H9 (cell line): ENCODE measurements at regions not wholly inside any gene's neighbourhood (a gene's known extent, or its start where the extent isn't known, plus 50 kb on each side); places are given as distances from the start of the nearest gene placed in this dataset.

Experiments
- DNase-seq: peaks from one replicate; pipeline ENCODE4 v3.0.0-alpha.2; 2017
- H2AFZ ChIP-seq: one replicate; pipeline ENCODE4 v1.6.1; 2013; ENCODE audit warnings: mild to moderate bottlenecking, low read length, control low read depth, moderate library complexity
- H2AK5ac ChIP-seq: 2 replicates; pipeline ENCODE4 v1.6.1; 2013; ENCODE audit warnings: low read length, control low read depth, mixed read lengths; ENCODE audit not compliant: insufficient read length
- H2BK120ac ChIP-seq: one replicate; pipeline ENCODE4 v1.6.1; 2013; ENCODE audit warnings: low read depth, mild to moderate bottlenecking, low read length, control low read depth, inconsistent platforms; ENCODE audit not compliant: poor library complexity, severe bottlenecking
- H2BK12ac ChIP-seq: 2 replicates; pipeline ENCODE4 v1.6.1; 2013; ENCODE audit warnings: low read length, control low read depth, mixed read lengths, low read depth; ENCODE audit not compliant: insufficient read length
- H2BK15ac ChIP-seq: 2 replicates; pipeline ENCODE4 v1.6.1; 2013; ENCODE audit warnings: low read depth, low read length, control low read depth
- H2BK20ac ChIP-seq: one replicate; pipeline ENCODE4 v1.6.1; 2013; ENCODE audit warnings: low read depth, mild to moderate bottlenecking, low read length, control low read depth, inconsistent platforms; ENCODE audit not compliant: poor library complexity, severe bottlenecking
- H2BK5ac ChIP-seq: 2 replicates; pipeline ENCODE4 v1.6.1; 2013; ENCODE audit warnings: low read length, control low read depth, mixed read lengths; ENCODE audit not compliant: insufficient read length
- H3K14ac ChIP-seq: 2 replicates; pipeline ENCODE4 v1.6.1; 2013; ENCODE audit warnings: low read length, control low read depth; ENCODE audit not compliant: insufficient read depth
- H3K18ac ChIP-seq: 2 replicates; pipeline ENCODE4 v1.6.1; 2013; ENCODE audit warnings: low read depth, mild to moderate bottlenecking, mixed read lengths, low read length, control low read depth; ENCODE audit not compliant: insufficient read length
- H3K23ac ChIP-seq: 2 replicates; pipeline ENCODE4 v1.6.1; 2013; ENCODE audit warnings: low read length, control low read depth, mixed read lengths, low read depth; ENCODE audit not compliant: insufficient read length
- H3K23me2 ChIP-seq: 2 replicates; pipeline ENCODE4 v1.6.1; 2013; ENCODE audit warnings: low read depth, mild to moderate bottlenecking, mixed read lengths, low read length, control low read depth; ENCODE audit not compliant: insufficient read length, poor library complexity, severe bottlenecking
- H3K27ac ChIP-seq: 2 replicates; pipeline ENCODE4 v1.5.1; 2013; ENCODE audit warnings: low read length, control low read depth, mixed read lengths, low read depth; ENCODE audit not compliant: insufficient read length
- H3K27me3 ChIP-seq: 2 replicates; pipeline ENCODE4 v1.6.1; 2013; ENCODE audit warnings: low read length, control low read depth, inconsistent platforms; ENCODE audit not compliant: insufficient read depth
- H3K4ac ChIP-seq: 2 replicates; pipeline ENCODE4 v1.6.1; 2013; ENCODE audit warnings: low read depth, mild to moderate bottlenecking, control low read depth, inconsistent platforms, low read length, moderate library complexity
- H3K4me1 ChIP-seq: 2 replicates; pipeline ENCODE4 v1.6.1; 2013; ENCODE audit warnings: low read length, control low read depth, inconsistent platforms; ENCODE audit not compliant: insufficient read depth
- H3K4me2 ChIP-seq: 2 replicates; pipeline ENCODE4 v1.6.1; 2013; ENCODE audit warnings: low read length, control low read depth, mixed read lengths; ENCODE audit not compliant: insufficient read length, insufficient read depth
- H3K56ac ChIP-seq: 2 replicates; pipeline ENCODE4 v1.6.1; 2013; ENCODE audit warnings: low read depth, mild to moderate bottlenecking, mixed read lengths, low read length, control low read depth; ENCODE audit not compliant: insufficient read length
- H3K79me1 ChIP-seq: 2 replicates; pipeline ENCODE4 v1.6.1; 2013; ENCODE audit warnings: low read depth, mild to moderate bottlenecking, moderate library complexity, low read length, control low read depth, inconsistent platforms; ENCODE audit not compliant: insufficient read depth, poor library complexity, severe bottlenecking
- H3K79me2 ChIP-seq: 2 replicates; pipeline ENCODE4 v1.6.1; 2013; ENCODE audit warnings: low read length, control low read depth, inconsistent platforms; ENCODE audit not compliant: insufficient read depth
- H3K9ac ChIP-seq: 2 replicates; pipeline ENCODE4 v1.6.1; 2013; ENCODE audit warnings: low read length, control low read depth, mixed read lengths; ENCODE audit not compliant: insufficient read length; ENCODE audit errors: extremely low read depth
- H3K9me3 ChIP-seq: one replicate; pipeline ENCODE4 v1.6.1; 2013; ENCODE audit warnings: low read depth, low read length, inconsistent platforms; ENCODE audit not compliant: control insufficient read depth
- H3T11ph ChIP-seq: one replicate; pipeline ENCODE4 v1.6.1; 2013; ENCODE audit warnings: mild to moderate bottlenecking, low read length, control low read depth, inconsistent platforms
- H4K20me1 ChIP-seq: one replicate; pipeline ENCODE4 v1.6.1; 2013; ENCODE audit not compliant: control insufficient read depth, insufficient read length, insufficient read depth
- H4K5ac ChIP-seq: 2 replicates; pipeline ENCODE4 v1.6.1; 2013; ENCODE audit warnings: low read depth, mild to moderate bottlenecking, mixed read lengths, low read length, control low read depth; ENCODE audit not compliant: insufficient read length
- H4K8ac ChIP-seq: replicated peaks from 2 replicates; pipeline ENCODE4 v1.6.1; 2013; ENCODE audit warnings: low read length, control low read depth, mixed read lengths, low read depth; ENCODE audit not compliant: insufficient read length
- H4K91ac ChIP-seq: 2 replicates; pipeline ENCODE4 v1.6.1; 2013; ENCODE audit warnings: low read depth, mild to moderate bottlenecking, moderate library complexity, mixed read lengths, low read length, control low read depth; ENCODE audit not compliant: insufficient read length
- H3K27ac Mint-ChIP-seq, 3 experiments: 2 replicates in 2 of 3; 3 replicates in 1 of 3; pipeline ENCODE4 v1.8.0; 2020 to 2021; ENCODE audit warnings: mixed read lengths in 3 of 3, mild to moderate bottlenecking in 1 of 3, moderate library complexity in 1 of 3
- H3K27me3 Mint-ChIP-seq: 2 replicates; pipeline ENCODE4 v1.8.0; 2021; ENCODE audit warnings: low read depth, mild to moderate bottlenecking, moderate library complexity, mixed read lengths
- H3K36me3 Mint-ChIP-seq, 3 experiments: 2 replicates in 2 of 3; 3 replicates in 1 of 3; pipeline ENCODE4 v1.8.0; 2020 to 2021; ENCODE audit warnings: low read depth in 3 of 3, mixed read lengths in 3 of 3; ENCODE audit not compliant: insufficient read depth in 1 of 3
- H3K4me1 Mint-ChIP-seq, 2 experiments: 2 replicates each; pipeline ENCODE4 v1.8.0; 2020; ENCODE audit warnings: mixed read lengths in 2 of 2
- H3K4me3 Mint-ChIP-seq, 2 experiments: 2 replicates in 1 of 2; 3 replicates in 1 of 2; pipeline ENCODE4 v1.8.0; 2020 to 2021; ENCODE audit warnings: mild to moderate bottlenecking in 2 of 2, mixed read lengths in 2 of 2, moderate library complexity in 1 of 2
- H3K9me3 Mint-ChIP-seq, 2 experiments: 2 replicates in 1 of 2; 3 replicates in 1 of 2; pipeline ENCODE4 v1.8.0; 2020; ENCODE audit warnings: mild to moderate bottlenecking in 2 of 2, mixed read lengths in 2 of 2, moderate library complexity in 1 of 2
- TF ChIP-seq, protein P1 (sequence below): fragments of 200-600 bp; sonication (generic); conservative IDR thresholded peaks from 3 replicates; pipeline ENCODE4 v1.8.0; 2021; ENCODE audit warnings: antibody characterized with exemption, mild to moderate bottlenecking

DNA sequence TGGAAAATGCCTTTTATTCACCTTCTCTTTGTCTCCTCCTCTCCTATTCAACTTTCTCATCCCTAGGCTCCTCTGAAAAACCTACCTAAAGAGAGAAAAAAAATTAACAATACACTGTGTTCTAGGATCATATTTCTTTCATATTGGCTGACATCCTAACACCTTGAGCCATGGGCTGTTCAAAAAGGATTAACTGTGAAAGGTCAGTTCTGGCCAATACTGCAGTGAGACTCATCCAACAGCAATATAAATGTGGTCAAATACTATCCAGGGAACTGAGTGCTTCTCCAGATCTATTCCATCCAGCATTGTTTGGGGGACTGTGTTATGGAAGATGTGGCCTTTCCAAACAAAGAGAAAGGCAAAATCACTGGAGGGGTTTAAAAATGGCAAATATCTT, 131.1 kb upstream of the MOCS2 start:
- H2BK12ac ChIP-seq, result no peak overlapping the region
- H3K14ac ChIP-seq, result no peak overlapping the region
- no peak overlapping the region for H4K5ac ChIP-seq
- H3K27me3 ChIP-seq, result no peaks in the 10 kb centered on the region
- H3K4me2 ChIP-seq, result no peak overlapping the region
- H3T11ph ChIP-seq, result no peak overlapping the region
- no peaks in the 10 kb centered on the region for H3K9me3 Mint-ChIP-seq
- no peaks in the 10 kb centered on the region for H3K79me1 ChIP-seq
- H3K27ac ChIP-seq, result no peak overlapping the region
- H3K36me3 Mint-ChIP-seq, result no peaks in the 10 kb centered on the region
- H2BK120ac ChIP-seq, result no peak overlapping the region
- H4K8ac ChIP-seq, result no peak overlapping the region
- no peak overlapping the region for H3K56ac ChIP-seq
- H2AFZ ChIP-seq, result no peak overlapping the region
- H3K23ac ChIP-seq, result no peak overlapping the region
- no peak overlapping the region for H2AK5ac ChIP-seq
- no peak overlapping the region for H3K18ac ChIP-seq
- no peak overlapping the region for H2BK20ac ChIP-seq
- no peaks in the 10 kb centered on the region for H3K79me2 ChIP-seq
- H3K23me2 ChIP-seq, result no peaks in the 10 kb centered on the region
- no peaks in the 10 kb centered on the region for H3K9me3 ChIP-seq
- H4K20me1 ChIP-seq, result no peaks in the 10 kb centered on the region
- no peak overlapping the region for H4K91ac ChIP-seq
- H3K4me1 ChIP-seq, result no peaks in the 10 kb centered on the region
- H3K4me1 Mint-ChIP-seq, result no peaks in the 10 kb centered on the region
- TF ChIP-seq, protein P1, sequence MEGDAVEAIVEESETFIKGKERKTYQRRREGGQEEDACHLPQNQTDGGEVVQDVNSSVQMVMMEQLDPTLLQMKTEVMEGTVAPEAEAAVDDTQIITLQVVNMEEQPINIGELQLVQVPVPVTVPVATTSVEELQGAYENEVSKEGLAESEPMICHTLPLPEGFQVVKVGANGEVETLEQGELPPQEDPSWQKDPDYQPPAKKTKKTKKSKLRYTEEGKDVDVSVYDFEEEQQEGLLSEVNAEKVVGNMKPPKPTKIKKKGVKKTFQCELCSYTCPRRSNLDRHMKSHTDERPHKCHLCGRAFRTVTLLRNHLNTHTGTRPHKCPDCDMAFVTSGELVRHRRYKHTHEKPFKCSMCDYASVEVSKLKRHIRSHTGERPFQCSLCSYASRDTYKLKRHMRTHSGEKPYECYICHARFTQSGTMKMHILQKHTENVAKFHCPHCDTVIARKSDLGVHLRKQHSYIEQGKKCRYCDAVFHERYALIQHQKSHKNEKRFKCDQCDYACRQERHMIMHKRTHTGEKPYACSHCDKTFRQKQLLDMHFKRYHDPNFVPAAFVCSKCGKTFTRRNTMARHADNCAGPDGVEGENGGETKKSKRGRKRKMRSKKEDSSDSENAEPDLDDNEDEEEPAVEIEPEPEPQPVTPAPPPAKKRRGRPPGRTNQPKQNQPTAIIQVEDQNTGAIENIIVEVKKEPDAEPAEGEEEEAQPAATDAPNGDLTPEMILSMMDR, result no peak
- no peak overlapping the region for H3K4ac ChIP-seq
- H3K27ac Mint-ChIP-seq, result no peak overlapping the region
- no peak overlapping the region for H2BK15ac ChIP-seq
- H3K4me3 Mint-ChIP-seq, result no peak overlapping the region
- H3K27me3 Mint-ChIP-seq, result no peaks in the 10 kb centered on the region
- H3K9ac ChIP-seq, result no peak overlapping the region
- no peak overlapping the region for H2BK5ac ChIP-seq
- no peak for DNase-seq
